ENCODE measurements at regions not wholly inside any gene's neighbourhood (a gene's known extent, or its start where the extent isn't known, plus 50 kb on each side); places are given as distances from the start of the nearest gene placed in this dataset.

DNA sequence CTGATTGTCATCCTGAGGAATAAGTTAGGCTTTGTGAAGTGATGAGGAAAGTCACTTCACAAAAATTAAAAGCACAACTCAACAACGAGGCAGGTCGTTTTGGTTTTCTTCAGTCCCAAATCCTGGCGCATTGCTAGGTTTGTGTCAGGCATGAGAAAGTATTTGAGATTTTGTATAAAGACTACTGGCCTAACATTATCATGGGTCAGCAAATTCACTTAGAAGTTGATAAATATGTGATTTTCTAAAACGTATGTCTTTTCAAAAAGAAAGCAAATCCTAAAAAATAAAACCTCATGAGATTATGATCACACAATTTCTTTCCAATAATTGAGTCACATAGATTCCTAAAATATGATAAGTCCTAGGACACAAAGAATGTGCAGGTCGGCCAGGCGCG is 395.8 kb upstream of the RORA start:
- Mint-ChIP-seq H3K9me3 (no peaks in the 10 kb centered on the region), H3K27ac (ENCODE audit: unreplicated experiment) (no peak overlapping the region), H3K4me1 (peaks cover 8% of the 10 kb centered on the region), H3K27me3 (ENCODE audit: low read depth) (peaks cover 2% of the 10 kb centered on the region), H3K36me3 (ENCODE audit: low read depth) (no peaks in the 10 kb centered on the region), H3K4me3 (no peak overlapping the region)
- TF ChIP-seq CTCF (conservative IDR thresholded peaks at IDR 0.05) = no peak
- no peak for DNase-seq (ENCODE audit: low read depth, low spot score)

- Mint-ChIP-seq H3K4me1 (peaks cover 8% of the 10 kb centered on the region), H3K27me3 (ENCODE audit: low read depth) (peaks cover 2% of the 10 kb centered on the region), H3K27ac (ENCODE audit: unreplicated experiment) (no peak overlapping the region), H3K36me3 (ENCODE audit: low read depth) (no peaks in the 10 kb centered on the region), H3K4me3 (no peak overlapping the region), H3K9me3 (no peaks in the 10 kb centered on the region)
- TF ChIP-seq CTCF (conservative IDR thresholded peaks at IDR 0.05) = no peak
- no peak for DNase-seq (ENCODE audit: low read depth, low spot score)
Measured at GRCh38 chr15:61623746-61624145, 394.6 kb upstream of the RORA start.

DNA sequence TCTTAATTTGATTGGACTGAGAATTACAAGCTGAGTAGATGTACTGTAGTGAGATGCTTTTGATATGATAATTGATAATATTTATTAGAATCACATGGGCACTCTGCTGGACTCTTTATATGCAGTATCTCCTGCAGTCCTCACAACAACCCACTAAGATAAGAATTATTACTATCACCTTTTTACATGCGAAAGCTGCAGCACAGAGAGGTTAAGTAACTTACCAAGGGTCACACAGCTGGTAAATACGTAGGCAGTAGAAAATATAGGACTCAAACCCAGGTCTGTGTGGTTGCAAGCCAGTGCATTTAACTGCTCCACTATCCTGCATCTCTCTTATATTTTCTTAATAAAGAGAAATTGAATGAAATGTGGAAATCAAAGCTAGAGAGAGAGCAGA is 392.8 kb upstream of the RORA start:
- Mint-ChIP-seq H3K4me1 (peaks cover 8% of the 10 kb centered on the region), H3K36me3 (ENCODE audit: low read depth) (no peaks in the 10 kb centered on the region), H3K27me3 (ENCODE audit: low read depth) (peaks cover 4% of the 10 kb centered on the region), H3K9me3 (peaks cover 2% of the 10 kb centered on the region), H3K27ac (ENCODE audit: unreplicated experiment) (no peak overlapping the region), H3K4me3 (no peak overlapping the region)
- no peak for DNase-seq (ENCODE audit: low read depth, low spot score)
- TF ChIP-seq CTCF (conservative IDR thresholded peaks at IDR 0.05) = no peak

DNA sequence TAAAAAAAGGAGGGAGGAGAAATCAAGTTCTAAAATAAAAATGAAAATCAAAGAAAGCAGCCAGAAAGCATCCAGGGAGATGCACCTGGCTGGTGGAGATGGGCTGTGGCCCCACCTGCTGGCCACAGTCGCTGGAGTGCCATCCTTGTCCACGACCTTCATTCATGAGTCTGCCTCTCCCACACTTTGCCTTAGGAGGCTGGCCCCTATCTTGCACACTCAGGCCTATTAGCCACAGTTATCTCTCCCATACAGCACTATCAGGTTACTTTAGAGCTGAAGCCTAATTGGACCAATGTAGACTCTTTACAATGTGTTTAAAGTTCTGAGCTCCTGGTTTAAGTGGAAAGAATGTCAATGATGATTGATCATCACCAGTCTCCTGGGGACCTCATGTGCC is 392.0 kb upstream of the RORA start:
- peaks cover 2% of the 10 kb centered on the region for H3K27me3 Mint-ChIP-seq (ENCODE audit: low read depth)
- H3K4me3 Mint-ChIP-seq = no peak overlapping the region
- H3K9me3 Mint-ChIP-seq = peaks cover 2% of the 10 kb centered on the region
- peaks cover 8% of the 10 kb centered on the region for H3K4me1 Mint-ChIP-seq
- no peaks in the 10 kb centered on the region for H3K36me3 Mint-ChIP-seq (ENCODE audit: low read depth)
- no peak overlapping the region for H3K27ac Mint-ChIP-seq (ENCODE audit: unreplicated experiment)
- DNase-seq (ENCODE audit: low read depth, low spot score) = peak; percentile 19
- peak; percentile 74 for TF ChIP-seq CTCF (conservative IDR thresholded peaks at IDR 0.05)

- Mint-ChIP-seq H3K27ac (ENCODE audit: unreplicated experiment) (no peak overlapping the region), H3K4me1 (peaks cover 8% of the 10 kb centered on the region), H3K9me3 (peaks cover 3% of the 10 kb centered on the region), H3K36me3 (ENCODE audit: low read depth) (no peaks in the 10 kb centered on the region), H3K4me3 (no peak overlapping the region), H3K27me3 (ENCODE audit: low read depth) (peaks cover 7% of the 10 kb centered on the region)
- no peak for DNase-seq (ENCODE audit: low read depth, low spot score)
- TF ChIP-seq CTCF (conservative IDR thresholded peaks at IDR 0.05) = no peak
Measured at GRCh38 chr15:61620151-61620550, 391.0 kb upstream of the RORA start.

DNA sequence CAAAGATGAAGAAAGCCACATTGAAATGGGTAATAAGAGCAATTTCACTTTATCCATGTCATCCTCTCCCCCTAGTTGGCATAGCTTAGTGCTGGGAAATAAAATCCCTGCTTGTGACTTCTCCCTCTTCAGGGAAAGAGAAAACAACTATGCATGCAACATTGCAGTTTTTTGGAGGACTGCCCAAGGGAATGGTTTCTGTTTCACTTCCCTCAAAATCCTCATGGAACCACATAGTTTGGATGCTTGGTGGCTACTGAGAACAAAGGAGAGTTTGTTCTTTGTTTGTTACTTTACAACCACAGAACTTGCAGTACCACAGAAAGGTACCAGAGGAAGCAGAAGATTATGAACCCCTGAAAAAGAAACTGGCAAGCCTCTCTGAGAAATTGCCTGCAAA is 384.6 kb upstream of the RORA start:
- H3K27me3 Mint-ChIP-seq (ENCODE audit: low read depth) = peaks cover 18% of the 10 kb centered on the region
- no peaks in the 10 kb centered on the region for H3K4me1 Mint-ChIP-seq
- no peaks in the 10 kb centered on the region for H3K36me3 Mint-ChIP-seq (ENCODE audit: low read depth)
- TF ChIP-seq CTCF (conservative IDR thresholded peaks at IDR 0.05) = no peak
- no peak overlapping the region for H3K4me3 Mint-ChIP-seq
- no peak for DNase-seq (ENCODE audit: low read depth, low spot score)
- H3K9me3 Mint-ChIP-seq = peaks cover 8% of the 10 kb centered on the region
- no peak overlapping the region for H3K27ac Mint-ChIP-seq (ENCODE audit: unreplicated experiment)
